K562 (cell line): ENCODE measurements at regions not wholly inside any gene's neighbourhood (a gene's known extent, or its start where the extent isn't known, plus 50 kb on each side); places are given as distances from the start of the nearest gene placed in this dataset.

Experiments
- ATAC-seq: fragments of 200-7000 bp; cut with Tn5 transposase; 3 replicates; pipeline ENCODE4 v1.9.1; 2020; ENCODE audit warnings: moderate library complexity
- BruUV-seq: library from RNA; stranded (reverse); fragments of 400-500 nt; replicated peaks from 2 replicates; lab custom pipeline; 2021; lab: Mats Ljungman, UMichigan
- CTCF ChIA-PET: fragments of 300-600 bp; formaldehyde crosslinking; extraction: SDS; loops from one replicate; lab custom pipeline; 2021; ENCODE audit warnings: low intra/inter-chr PET ratio; lab: Yijun Ruan, JAX
- POLR2A ChIA-PET: fragments of 300-600, 350-650 bp; sonication (Branson Sonifier 250); formaldehyde crosslinking; extraction: SDS; loops from one replicate; lab custom pipeline; 2021; ENCODE audit warnings: antibody characterized with exemption, inconsistent platforms; lab: Yijun Ruan, JAX
- DNase-seq, 4 experiments: peaks; one replicate each; pipeline versions ENCODE4 v3.0.0 to v3.0.0-alpha.2; 2011 to 2018; ENCODE audit warnings: low spot score in 3 of 4, mixed read lengths in 3 of 4; ENCODE audit errors: extremely low read depth in 1 of 4
- FAIRE-seq: peaks from 2 replicates; lab custom pipeline; 2011; peaks lifted over from hg19 to GRCh38; lab: Jason Lieb, UNC
- H2AFZ ChIP-seq: 2 replicates; pipeline ENCODE4 v1.6.0; 2011; ENCODE audit warnings: low read depth, low read length, control low read depth, inconsistent platforms
- H3K27ac ChIP-seq: fragments of 200-600 bp; 3 replicates; pipeline ENCODE4 v1.8.0; 2011; ENCODE audit warnings: low read depth, mild to moderate bottlenecking, control low read depth, inconsistent platforms, low read length, moderate library complexity, mixed read lengths; ENCODE audit errors: extremely low read depth
- H3K27me3 ChIP-seq, 2 experiments: fragments of 300-600 bp in 1 of 2; 2 replicates in 1 of 2; 3 replicates in 1 of 2; pipeline versions ENCODE4 v1.6.0 to v1.8.0; 2011; ENCODE audit warnings: inconsistent platforms in 2 of 2, low read length in 2 of 2, mild to moderate bottlenecking in 1 of 2, mixed read lengths in 1 of 2, moderate library complexity in 1 of 2; ENCODE audit not compliant: control insufficient read depth in 2 of 2, insufficient read depth in 2 of 2
- H3K36me3 ChIP-seq: fragments of 300-600 bp; 3 replicates; pipeline ENCODE4 v1.8.0; 2011; ENCODE audit warnings: mild to moderate bottlenecking, low read length, inconsistent platforms; ENCODE audit not compliant: control insufficient read depth, insufficient read depth
- H3K4me1 ChIP-seq, 2 experiments: fragments of 200-600 bp in 1 of 2; replicated peaks in 1 of 2; 2 replicates in 1 of 2; 3 replicates in 1 of 2; pipeline versions ENCODE4 v1.5.1 to v1.8.0; 2011; ENCODE audit warnings: inconsistent platforms in 2 of 2, low read length in 2 of 2, mild to moderate bottlenecking in 1 of 2, mixed read lengths in 1 of 2, moderate library complexity in 1 of 2; ENCODE audit not compliant: control insufficient read depth in 2 of 2, insufficient read depth in 2 of 2
- H3K4me2 ChIP-seq: 2 replicates; pipeline ENCODE4 v1.6.1; 2011; ENCODE audit warnings: low read length, control low read depth, inconsistent platforms, mixed read lengths; ENCODE audit not compliant: insufficient read depth
- H3K4me3 ChIP-seq: fragments of 200-600 bp; sonication (generic), shearing (Covaris generic); 2 replicates; pipeline ENCODE4 v1.5.1; 2016; ENCODE audit warnings: control low read depth, inconsistent platforms
- H3K79me2 ChIP-seq: fragments of 200-600 bp; 3 replicates; pipeline ENCODE4 v1.8.0; 2011; ENCODE audit warnings: low read length, inconsistent platforms; ENCODE audit not compliant: control insufficient read depth, insufficient read depth
- H3K9ac ChIP-seq, 2 experiments: 2 replicates each; pipeline versions ENCODE4 v1.6.0 to v1.6.1; 2011; ENCODE audit warnings: low read depth in 2 of 2, low read length in 2 of 2, control low read depth in 1 of 2, inconsistent platforms in 1 of 2, mild to moderate bottlenecking in 1 of 2, mixed read lengths in 1 of 2; ENCODE audit not compliant: insufficient read depth in 1 of 2
- H3K9me1 ChIP-seq: one replicate; pipeline ENCODE4 v1.6.0; 2011; ENCODE audit warnings: inconsistent platforms, mild to moderate bottlenecking, low read length, moderate library complexity; ENCODE audit not compliant: control insufficient read depth, insufficient read depth
- H3K9me3 ChIP-seq: replicated peaks from 2 replicates; pipeline ENCODE4 v1.5.1; 2011; ENCODE audit warnings: low read depth, low read length, inconsistent platforms; ENCODE audit not compliant: control insufficient read depth, insufficient read depth
- H4K20me1 ChIP-seq: replicated peaks from 2 replicates; pipeline ENCODE4 v1.6.1; 2011; ENCODE audit warnings: low read length, inconsistent platforms, mixed read lengths; ENCODE audit not compliant: control insufficient read depth, insufficient read depth
- KAT8 ChIP-seq: fragments of 450-650 bp; IDR thresholded peaks from 2 replicates; pipeline ENCODE4 v1.6.1; 2016; ENCODE audit warnings: low read depth, mild to moderate bottlenecking
- MAFG ChIP-seq: fragments of 450-650 bp; conservative IDR thresholded peaks from 2 replicates; pipeline ENCODE4 v1.6.1; 2016; ENCODE audit warnings: missing genetic modification characterization, missing compliant biosample characterization
- ZNF561 ChIP-seq: fragments of 450-650 bp; formaldehyde crosslinking; conservative IDR thresholded peaks from 2 replicates; pipeline ENCODE4 v1.4.0; 2020; ENCODE audit warnings: mild to moderate bottlenecking, moderate library complexity
- WGBS: fragments of 100-300 bp; shearing (Covaris generic); methylation state at CpG from one replicate; pipeline ENCODE4 v1.1.6; 2016; ENCODE audit warnings: low coverage, mixed read lengths; ENCODE audit not compliant: insufficient coverage; ENCODE audit errors: missing lambda C conversion rate; 5-methylcytosine and 5-hydroxymethylcytosine counted together
- in situ Hi-C: fragments of 300-500 bp; cut with MboI; formaldehyde crosslinking; loops from 4 replicates; pipeline ENCODE4 v1.15.0; 2018; ENCODE audit warnings: inconsistent platforms, mixed read lengths
- intact Hi-C: fragments of 100-400 bp; cut with micrococcal nuclease; formaldehyde crosslinking; loops from 2 replicates; pipeline ENCODE4 v1.14.2; 2022
- TF ChIP-seq, protein P1 (sequence below): fragments of 250-450 bp; sonication (Bioruptor Pico); IDR thresholded peaks from 2 replicates; pipeline ENCODE4 v1.9.0; 2021; ENCODE audit warnings: mild to moderate bottlenecking
- TF ChIP-seq, protein P2 (sequence below): sonication (generic); formaldehyde crosslinking; IDR thresholded peaks from 2 replicates; pipeline ENCODE4 v1.8.0; 2022; ENCODE audit warnings: missing genetic modification reagents, mild to moderate bottlenecking, borderline replicate concordance
- TF ChIP-seq, protein P3 (sequence below): sonication (generic); formaldehyde crosslinking; IDR thresholded peaks from 2 replicates; pipeline ENCODE4 v1.8.0; 2022; ENCODE audit warnings: mild to moderate bottlenecking, missing genetic modification reagents
- TF ChIP-seq, protein P4 (sequence below): fragments of 450-650 bp; formaldehyde crosslinking; IDR thresholded peaks from 2 replicates; pipeline ENCODE4 v1.4.0; 2020; ENCODE audit warnings: mild to moderate bottlenecking, mixed read lengths
- TF ChIP-seq, protein P5 (sequence below): fragments of 450-650 bp; formaldehyde crosslinking; IDR thresholded peaks from 2 replicates; pipeline ENCODE4 v1.4.0; 2020; ENCODE audit warnings: mild to moderate bottlenecking, moderate library complexity

DNA sequence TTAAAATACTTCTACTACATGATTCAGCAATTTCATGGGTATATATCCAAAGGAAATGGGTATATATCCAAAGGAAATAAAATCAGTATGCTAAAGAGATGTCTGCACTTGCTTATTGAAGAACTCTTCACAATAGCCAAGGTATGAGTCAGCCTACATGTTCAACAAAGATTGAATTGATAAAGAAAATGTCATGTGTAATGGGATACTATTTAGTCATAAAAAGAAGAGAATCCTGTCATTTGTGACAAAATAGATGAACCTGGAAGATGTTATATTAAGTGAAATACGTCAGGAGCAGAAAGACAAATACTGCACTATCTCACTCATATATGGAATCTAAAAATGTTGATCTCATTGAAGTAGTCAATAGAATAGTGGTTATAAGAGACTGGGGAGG is 944.5 kb upstream of the CTNND2 start:
- H3K27ac ChIP-seq: no peak overlapping the region
- DNase-seq: no peak

DNA sequence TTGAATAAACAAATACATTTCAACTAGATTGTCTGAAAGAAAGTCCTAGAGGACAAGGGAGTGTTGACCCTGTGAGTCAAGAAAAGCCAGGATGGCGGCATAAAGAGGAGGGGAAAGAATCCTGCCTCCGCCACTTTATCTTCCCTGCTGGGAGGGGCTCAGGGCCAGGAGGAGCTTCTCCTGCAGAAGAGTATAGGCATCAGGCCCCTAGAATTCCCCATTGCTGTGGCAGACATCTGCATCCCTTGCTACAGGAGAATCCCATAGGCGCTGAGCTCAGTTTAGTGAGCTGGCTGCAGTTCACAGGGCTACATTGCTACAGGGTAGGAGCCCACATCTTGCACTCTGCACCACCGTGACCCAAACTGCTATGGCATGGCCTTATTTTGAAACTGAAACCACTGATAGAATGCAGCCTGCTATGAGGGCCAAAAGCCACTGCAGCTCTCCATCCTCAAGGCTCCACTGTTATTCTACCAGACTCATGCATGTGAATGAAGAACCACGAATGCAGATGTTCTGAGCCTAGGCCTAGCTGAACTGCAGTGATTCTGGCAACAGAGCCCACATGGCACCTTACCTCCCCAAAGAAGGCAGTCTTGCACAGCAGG is 941.4 kb upstream of the CTNND2 start:
- Histone ChIP-seq H4K20me1 (no peaks in the 10 kb centered on the region), H3K79me2 (no peaks in the 10 kb centered on the region), H3K9me3 (no peaks in the 10 kb centered on the region; the same call in none of the 2 replicates), H3K4me2 (no peak overlapping the region), H3K27me3 (no peaks in the 10 kb centered on the region), H2AFZ (no peak overlapping the region), H3K9ac (no peak overlapping the region), H3K9me1 (no peaks in the 10 kb centered on the region), H3K4me3 (no peak overlapping the region), H3K4me1 (no peaks in the 10 kb centered on the region), H3K27ac (no peak overlapping the region), H3K36me3 (no peaks in the 10 kb centered on the region)
- in situ Hi-C loops (no loop called here), intact Hi-C loops (no loop called here)
- ATAC-seq (no peak), FAIRE-seq (no peak), DNase-seq (no peak)
- BruUV-seq: no TSS peak
- 35% methylated on average over 5 of the region's 5 CpGs for WGBS
- ChIA-PET POLR2A (no interaction called here), CTCF (no interaction called here)
- TF ChIP-seq, protein P1, sequence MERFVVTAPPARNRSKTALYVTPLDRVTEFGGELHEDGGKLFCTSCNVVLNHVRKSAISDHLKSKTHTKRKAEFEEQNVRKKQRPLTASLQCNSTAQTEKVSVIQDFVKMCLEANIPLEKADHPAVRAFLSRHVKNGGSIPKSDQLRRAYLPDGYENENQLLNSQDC: no peak
- TF ChIP-seq KAT8 (no peak), ZNF561 (no peak)
- TF ChIP-seq, protein P2, sequence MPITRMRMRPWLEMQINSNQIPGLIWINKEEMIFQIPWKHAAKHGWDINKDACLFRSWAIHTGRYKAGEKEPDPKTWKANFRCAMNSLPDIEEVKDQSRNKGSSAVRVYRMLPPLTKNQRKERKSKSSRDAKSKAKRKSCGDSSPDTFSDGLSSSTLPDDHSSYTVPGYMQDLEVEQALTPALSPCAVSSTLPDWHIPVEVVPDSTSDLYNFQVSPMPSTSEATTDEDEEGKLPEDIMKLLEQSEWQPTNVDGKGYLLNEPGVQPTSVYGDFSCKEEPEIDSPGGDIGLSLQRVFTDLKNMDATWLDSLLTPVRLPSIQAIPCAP (CRISPR knock-in tag): no peak
- TF ChIP-seq, protein P3, sequence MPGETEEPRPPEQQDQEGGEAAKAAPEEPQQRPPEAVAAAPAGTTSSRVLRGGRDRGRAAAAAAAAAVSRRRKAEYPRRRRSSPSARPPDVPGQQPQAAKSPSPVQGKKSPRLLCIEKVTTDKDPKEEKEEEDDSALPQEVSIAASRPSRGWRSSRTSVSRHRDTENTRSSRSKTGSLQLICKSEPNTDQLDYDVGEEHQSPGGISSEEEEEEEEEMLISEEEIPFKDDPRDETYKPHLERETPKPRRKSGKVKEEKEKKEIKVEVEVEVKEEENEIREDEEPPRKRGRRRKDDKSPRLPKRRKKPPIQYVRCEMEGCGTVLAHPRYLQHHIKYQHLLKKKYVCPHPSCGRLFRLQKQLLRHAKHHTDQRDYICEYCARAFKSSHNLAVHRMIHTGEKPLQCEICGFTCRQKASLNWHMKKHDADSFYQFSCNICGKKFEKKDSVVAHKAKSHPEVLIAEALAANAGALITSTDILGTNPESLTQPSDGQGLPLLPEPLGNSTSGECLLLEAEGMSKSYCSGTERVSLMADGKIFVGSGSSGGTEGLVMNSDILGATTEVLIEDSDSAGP (CRISPR knock-in tag): no peak
- TF ChIP-seq, protein P4, sequence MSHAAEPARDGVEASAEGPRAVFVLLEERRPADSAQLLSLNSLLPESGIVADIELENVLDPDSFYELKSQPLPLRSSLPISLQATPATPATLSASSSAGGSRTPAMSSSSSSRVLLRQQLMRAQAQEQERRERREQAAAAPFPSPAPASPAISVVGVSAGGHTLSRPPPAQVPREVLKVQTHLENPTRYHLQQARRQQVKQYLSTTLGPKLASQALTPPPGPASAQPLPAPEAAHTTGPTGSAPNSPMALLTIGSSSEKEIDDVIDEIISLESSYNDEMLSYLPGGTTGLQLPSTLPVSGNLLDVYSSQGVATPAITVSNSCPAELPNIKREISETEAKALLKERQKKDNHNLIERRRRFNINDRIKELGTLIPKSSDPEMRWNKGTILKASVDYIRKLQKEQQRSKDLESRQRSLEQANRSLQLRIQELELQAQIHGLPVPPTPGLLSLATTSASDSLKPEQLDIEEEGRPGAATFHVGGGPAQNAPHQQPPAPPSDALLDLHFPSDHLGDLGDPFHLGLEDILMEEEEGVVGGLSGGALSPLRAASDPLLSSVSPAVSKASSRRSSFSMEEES (CRISPR knock-in tag): no peak

More for the DNA sequence above, 944.5 kb upstream of the CTNND2 start:
- no peak overlapping the region for H2AFZ ChIP-seq
- FAIRE-seq: no peak
- no peaks in the 10 kb centered on the region for H3K9me1 ChIP-seq
- peaks cover 2% of the 10 kb centered on the region for H3K9me3 ChIP-seq
- no peaks in the 10 kb centered on the region for H3K36me3 ChIP-seq
- TF ChIP-seq MAFG (tag): peak; percentile 31
- TF ChIP-seq, protein P5, sequence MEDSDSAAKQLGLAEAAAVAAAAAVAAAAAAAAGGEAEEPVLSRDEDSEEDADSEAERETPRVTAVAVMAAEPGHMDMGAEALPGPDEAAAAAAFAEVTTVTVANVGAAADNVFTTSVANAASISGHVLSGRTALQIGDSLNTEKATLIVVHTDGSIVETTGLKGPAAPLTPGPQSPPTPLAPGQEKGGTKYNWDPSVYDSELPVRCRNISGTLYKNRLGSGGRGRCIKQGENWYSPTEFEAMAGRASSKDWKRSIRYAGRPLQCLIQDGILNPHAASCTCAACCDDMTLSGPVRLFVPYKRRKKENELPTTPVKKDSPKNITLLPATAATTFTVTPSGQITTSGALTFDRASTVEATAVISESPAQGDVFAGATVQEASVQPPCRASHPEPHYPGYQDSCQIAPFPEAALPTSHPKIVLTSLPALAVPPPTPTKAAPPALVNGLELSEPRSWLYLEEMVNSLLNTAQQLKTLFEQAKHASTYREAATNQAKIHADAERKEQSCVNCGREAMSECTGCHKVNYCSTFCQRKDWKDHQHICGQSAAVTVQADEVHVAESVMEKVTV (CRISPR knock-in tag): no peak
- TF ChIP-seq, all 486 proteins: peak for 1
- no peaks in the 10 kb centered on the region for H3K4me1 ChIP-seq
- in situ Hi-C loops (no loop called here), intact Hi-C loops (no loop called here)
- H3K79me2 ChIP-seq: no peaks in the 10 kb centered on the region
- no TSS peak for BruUV-seq
- ATAC-seq: no peak
- ChIA-PET CTCF (no interaction called here), POLR2A (no interaction called here)
- H4K20me1 ChIP-seq: no peaks in the 10 kb centered on the region
- no peak overlapping the region for H3K4me2 ChIP-seq
- H3K27me3 ChIP-seq: no peaks in the 10 kb centered on the region
- 0% methylated on average over 1 of the region's 1 CpG for WGBS
- H3K4me3 ChIP-seq: no peak overlapping the region
- no peak overlapping the region for H3K9ac ChIP-seq
